Activated T-cell treated with anti-CD3 and anti-CD28 coated beads for 48 hours (primary cell): ENCODE measurements at regions not wholly inside any gene's neighbourhood (a gene's known extent, or its start where the extent isn't known, plus 50 kb on each side); places are given as distances from the start of the nearest gene placed in this dataset.
"Not testable (repeated sequence)": the region's sequence is repeated elsewhere in the genome, so short reads cannot be mapped to it uniquely, and the experiment has no call there.

ENCODE experiments used
- DNase-seq: peaks from one replicate; pipeline ENCODE4 v3.0.0-alpha.2; 2020; ENCODE audit warnings: low read depth

GRCh38 chr11:67940440-67940839 is 63.5 kb downstream of the UNC93B1 start:
- DNase-seq = not testable (repeated sequence)

GRCh38 chr11:67938964-67939363 is 64.9 kb downstream of the UNC93B1 start:
- not testable (repeated sequence) for DNase-seq

GRCh38 chr11:67938371-67938770 is 65.5 kb downstream of the UNC93B1 start:
- DNase-seq = not testable (repeated sequence)

GRCh38 chr11:67923565-67923964 is 80.3 kb downstream of the UNC93B1 start:
- DNase-seq = not testable (repeated sequence)

- peak; percentile 35 for DNase-seq
Observed at GRCh38 chr11:67920546-67920945, 83.4 kb downstream of the UNC93B1 start.

GRCh38 chr11:67912184-67912583 is 91.7 kb downstream of the UNC93B1 start:
- not testable (repeated sequence) for DNase-seq

GRCh38 chr11:67911211-67911610 is 92.7 kb downstream of the UNC93B1 start:
- not testable (repeated sequence) for DNase-seq

- DNase-seq = not testable (repeated sequence)
Observed at GRCh38 chr11:67910803-67911202, 93.1 kb downstream of the UNC93B1 start.

GRCh38 chr11:67906969-67907368 is 96.9 kb downstream of the UNC93B1 start:
- DNase-seq = not testable (repeated sequence)

GRCh38 chr11:67899462-67899861 is 104.4 kb downstream of the UNC93B1 start:
- not testable (repeated sequence) for DNase-seq

- DNase-seq = not testable (repeated sequence)
Observed at GRCh38 chr11:67893487-67893886, 110.4 kb downstream of the UNC93B1 start.

GRCh38 chr11:67889646-67890045 is 114.3 kb downstream of the UNC93B1 start:
- DNase-seq = not testable (repeated sequence)

- not testable (repeated sequence) for DNase-seq
Observed at GRCh38 chr11:67888056-67888455, 115.8 kb downstream of the UNC93B1 start.

- not testable (repeated sequence) for DNase-seq
Observed at GRCh38 chr11:67886672-67887071, 117.2 kb downstream of the UNC93B1 start.

- DNase-seq = not testable (repeated sequence)
Observed at GRCh38 chr11:67886207-67886606, 117.7 kb downstream of the UNC93B1 start.

- DNase-seq = not testable (repeated sequence)
Observed at GRCh38 chr11:67885574-67885973, 118.3 kb downstream of the UNC93B1 start.

GRCh38 chr11:67884761-67885558 is 118.9 kb downstream of the UNC93B1 start:
- not testable (repeated sequence) for DNase-seq

GRCh38 chr11:67884073-67884757 is 119.7 kb downstream of the UNC93B1 start:
- DNase-seq = not testable (repeated sequence)

GRCh38 chr11:67882304-67882703 is 121.6 kb downstream of the UNC93B1 start:
- DNase-seq = not testable (repeated sequence)

GRCh38 chr11:67881836-67882235 is 122.1 kb downstream of the UNC93B1 start:
- DNase-seq = not testable (repeated sequence)

- DNase-seq = not testable (repeated sequence)
Observed at GRCh38 chr11:67880594-67881196, 123.2 kb downstream of the UNC93B1 start.

GRCh38 chr11:67878666-67879065 is 125.2 kb downstream of the UNC93B1 start:
- not testable (repeated sequence) for DNase-seq

GRCh38 chr11:67877316-67877715 is 126.6 kb downstream of the UNC93B1 start:
- DNase-seq = not testable (repeated sequence)
